ENCODE measurements at regions not wholly inside any gene's neighbourhood (a gene's known extent, or its start where the extent isn't known, plus 50 kb on each side); places are given as distances from the start of the nearest gene placed in this dataset.
"Not testable (repeated sequence)": the region's sequence is repeated elsewhere in the genome, so short reads cannot be mapped to it uniquely, and the experiment has no call there.

DNA sequence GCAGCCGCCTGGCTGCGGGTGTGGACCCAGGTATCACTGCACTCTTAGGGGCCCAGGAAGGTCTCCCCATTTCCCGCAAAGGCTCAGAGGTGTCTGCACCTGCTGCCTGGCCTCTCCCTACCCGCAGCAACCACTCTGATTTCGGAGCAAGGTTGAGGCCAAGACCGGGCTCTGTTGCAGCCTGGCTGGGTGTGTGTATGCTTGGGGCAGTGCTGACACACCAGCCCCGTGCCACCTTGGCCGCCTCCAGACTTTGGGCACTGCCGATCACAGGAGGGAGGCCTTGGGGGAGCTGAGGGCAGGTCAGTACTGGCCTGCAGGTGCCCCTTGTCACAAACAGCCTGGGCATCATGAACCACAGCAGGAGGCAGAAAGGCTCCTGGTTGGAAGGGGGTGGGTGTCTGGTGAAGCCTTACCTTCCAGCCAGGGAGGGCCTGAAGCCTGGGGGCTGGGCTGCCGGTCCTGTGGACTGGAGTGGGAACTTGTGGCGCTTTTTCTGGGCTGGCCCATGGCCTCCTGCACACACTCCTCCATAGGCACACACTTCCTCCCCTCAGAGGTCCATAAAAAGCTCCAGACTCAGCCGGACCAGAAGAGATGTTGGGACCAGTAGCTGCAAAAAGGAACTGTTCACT lies 519.5 kb downstream of the RWDD3 start:
- no peak for DNase-seq

DNA sequence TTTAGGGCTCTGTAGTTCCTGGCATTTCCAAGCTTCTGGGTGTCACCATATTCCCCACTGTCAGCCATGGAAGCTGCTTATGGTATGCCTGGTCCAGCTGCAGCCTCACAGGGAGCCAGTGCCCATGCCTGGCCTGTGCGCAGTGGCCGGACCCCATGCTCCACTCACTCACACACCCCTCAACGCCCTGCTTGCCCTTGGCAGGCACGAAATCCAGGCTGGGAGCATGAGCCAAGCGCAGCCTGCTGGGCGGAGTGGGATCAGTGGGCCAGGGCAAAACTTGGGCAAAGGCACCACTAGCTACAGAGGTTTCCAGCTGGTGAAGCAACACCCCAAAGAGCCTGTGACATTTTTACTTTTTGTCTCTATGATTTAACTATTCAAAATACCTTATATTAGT lies 520.4 kb downstream of the RWDD3 start:
- no peak for DNase-seq

DNA sequence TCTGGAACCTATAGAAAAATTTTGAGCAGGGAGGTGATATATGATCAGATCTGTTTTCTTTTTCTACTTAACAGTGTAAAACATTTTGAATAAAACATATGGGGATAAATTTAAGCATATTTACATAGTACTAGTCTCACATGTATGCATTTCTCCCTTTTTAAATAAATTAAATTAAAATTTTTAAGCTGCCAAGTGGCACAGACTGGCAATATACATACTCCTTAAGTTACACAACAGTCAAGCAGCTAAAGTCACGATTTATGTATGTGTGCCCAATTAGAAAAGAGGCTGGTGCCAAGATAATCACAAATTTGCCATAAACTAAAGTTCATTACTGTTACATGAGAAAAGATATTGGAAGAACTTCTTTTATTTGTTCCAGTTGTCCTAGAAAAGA lies 532.0 kb downstream of the RWDD3 start:
- DNase-seq = no peak

DNA sequence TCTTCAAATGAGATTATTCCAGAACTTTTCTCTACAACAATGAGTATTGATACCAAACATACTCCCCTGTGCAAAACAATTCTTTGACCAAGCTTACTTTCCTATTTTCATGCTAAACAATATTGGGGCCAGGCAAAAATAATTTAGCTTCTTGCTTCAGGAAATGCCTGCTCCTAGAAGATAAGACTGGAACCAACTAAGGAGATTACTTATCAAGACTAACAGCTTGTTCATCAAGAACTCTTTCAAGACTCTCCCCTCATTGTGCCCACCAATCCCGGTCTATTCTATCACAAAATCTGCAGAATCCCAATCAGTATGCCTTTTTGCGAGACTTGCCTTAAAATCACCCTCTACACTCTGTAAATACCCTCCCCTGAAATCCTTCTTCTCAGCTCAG lies 536.6 kb downstream of the RWDD3 start:
- no peak for DNase-seq

DNA sequence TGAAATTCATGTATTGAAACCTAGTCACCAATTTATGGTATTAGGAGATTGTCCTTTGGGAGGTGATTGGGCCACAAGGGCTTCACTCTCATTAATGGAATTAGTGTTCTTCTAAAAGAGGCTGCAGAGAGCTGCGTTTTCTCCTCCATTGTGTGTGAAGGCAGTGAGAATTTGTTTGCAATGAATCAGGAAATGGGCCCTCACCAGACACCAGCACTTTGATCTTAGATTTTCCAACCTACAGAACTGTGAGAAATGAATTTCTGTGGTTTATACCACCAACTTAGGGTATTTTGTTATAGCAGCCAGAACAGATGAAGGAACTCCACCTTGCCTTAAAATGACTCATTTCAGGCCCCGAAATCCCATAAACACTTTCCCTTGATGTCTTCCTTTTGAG lies 544.2 kb downstream of the RWDD3 start:
- DNase-seq = no peak

DNA sequence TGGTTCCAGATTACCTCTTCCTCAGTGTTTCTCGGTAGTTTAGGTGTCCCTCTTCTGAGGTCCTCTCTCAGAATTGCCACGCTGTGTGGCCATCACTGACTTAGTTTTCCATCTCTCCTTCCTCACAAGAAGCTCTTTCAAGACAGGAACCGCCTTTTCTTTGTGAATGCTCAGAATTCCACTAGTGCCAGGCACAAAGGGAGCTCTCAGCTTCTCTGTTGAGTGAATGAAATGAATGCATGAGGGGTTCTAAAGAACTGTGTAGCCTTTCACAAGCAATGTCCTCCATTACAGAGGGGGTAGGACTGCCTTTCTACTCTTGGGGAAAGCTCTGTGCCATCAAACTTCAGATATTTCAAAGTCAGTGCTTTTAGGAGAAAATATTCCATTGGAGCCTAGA lies 546.8 kb downstream of the RWDD3 start:
- DNase-seq = no peak

DNA sequence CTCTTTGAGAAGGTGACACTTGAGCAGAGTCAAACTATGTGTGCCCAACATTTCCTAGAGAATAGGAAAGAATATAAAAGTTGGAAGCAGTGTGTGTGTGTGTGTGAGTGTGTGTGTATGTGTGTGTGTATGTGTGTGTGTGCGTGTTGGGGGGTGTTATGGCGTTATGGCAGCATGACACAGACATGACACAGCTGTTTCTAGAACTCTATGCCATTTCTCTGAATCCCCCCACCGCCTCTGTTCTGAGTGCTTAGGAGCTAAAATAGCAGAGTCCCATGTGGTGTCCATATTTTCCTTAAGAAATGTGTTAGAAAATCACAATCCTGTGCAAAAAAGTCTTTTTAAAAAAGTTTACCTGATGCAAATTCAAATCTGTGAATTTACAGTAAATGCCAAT lies 556.1 kb downstream of the RWDD3 start:
- DNase-seq = no peak

DNA sequence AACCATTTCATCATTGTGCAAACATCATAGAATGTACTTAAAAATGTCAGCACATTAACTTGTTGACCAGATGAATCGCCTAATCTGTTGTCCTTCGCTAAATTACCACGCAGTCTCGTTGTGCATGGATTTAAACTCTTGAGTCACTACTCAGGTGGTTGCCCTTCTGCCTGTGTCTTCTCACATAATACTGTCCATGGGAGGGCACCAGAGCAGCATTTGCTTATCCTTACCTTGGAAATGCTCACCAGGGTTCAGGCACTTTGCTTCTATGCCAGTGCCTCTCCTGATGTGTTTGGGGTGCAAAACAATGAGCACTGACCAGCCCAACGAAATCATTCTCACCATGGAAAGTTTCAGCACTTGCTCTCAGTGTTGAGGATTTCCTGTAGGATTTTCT lies 559.9 kb downstream of the RWDD3 start:
- DNase-seq = no peak

DNA sequence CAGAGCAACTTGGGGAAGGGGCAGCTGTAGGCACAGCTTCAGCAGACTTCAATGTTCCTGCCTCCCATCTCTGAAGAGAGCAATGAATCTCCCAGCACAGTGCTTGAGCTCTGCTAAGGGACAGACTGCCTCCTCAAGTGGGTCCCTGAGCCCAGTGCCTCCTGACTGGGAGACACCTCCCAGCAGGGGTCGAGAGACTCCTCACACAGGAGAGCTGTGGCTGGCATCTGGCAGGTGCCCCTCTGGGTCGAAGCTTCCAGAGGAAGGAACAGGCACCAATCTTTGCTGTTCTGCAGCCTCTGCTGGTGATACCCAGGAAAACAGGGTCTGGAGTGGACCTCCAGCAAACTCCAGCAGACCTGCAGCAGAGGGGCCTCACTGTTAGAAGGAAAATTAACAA lies 563.8 kb downstream of the RWDD3 start:
- not testable (repeated sequence) for DNase-seq

DNA sequence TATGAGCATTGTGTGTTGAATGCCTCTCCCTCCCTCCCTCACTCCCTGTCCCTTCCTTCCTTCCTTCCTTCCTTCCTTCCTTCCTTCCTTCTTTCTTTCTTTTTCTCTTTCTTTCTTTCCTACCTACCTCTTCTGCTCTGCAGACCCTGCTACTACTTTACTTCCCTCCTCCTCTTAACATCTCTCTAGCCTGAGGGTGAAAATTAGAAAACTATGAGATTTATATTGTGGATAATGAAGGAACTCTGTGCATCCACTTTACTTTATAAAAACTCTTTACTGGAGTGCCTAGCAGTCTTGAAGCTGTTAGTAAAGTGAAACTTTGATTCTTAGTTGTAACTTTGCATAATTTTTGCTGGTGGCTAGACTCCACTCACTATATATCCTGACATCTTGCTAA lies 572.2 kb downstream of the RWDD3 start:
- DNase-seq = no peak

DNA sequence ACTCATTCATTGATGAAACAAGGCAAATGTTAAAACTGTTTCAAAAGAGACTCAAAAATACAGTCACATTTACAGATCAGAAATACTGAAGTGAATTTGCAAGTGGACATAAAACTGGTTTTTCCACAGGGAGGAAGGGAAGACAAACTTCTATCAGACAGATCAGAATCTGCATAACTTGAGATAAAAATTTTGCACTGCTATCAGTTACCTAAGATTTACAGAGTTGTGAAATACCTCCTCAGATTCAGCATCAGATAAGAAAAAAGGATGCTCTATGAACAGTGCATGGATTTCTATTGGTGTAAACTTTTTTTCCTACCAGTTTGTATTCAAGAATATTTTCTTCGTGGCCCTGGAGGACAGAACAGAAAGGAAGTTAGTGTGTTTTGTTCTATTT lies 575.4 kb downstream of the RWDD3 start:
- DNase-seq = no peak

DNA sequence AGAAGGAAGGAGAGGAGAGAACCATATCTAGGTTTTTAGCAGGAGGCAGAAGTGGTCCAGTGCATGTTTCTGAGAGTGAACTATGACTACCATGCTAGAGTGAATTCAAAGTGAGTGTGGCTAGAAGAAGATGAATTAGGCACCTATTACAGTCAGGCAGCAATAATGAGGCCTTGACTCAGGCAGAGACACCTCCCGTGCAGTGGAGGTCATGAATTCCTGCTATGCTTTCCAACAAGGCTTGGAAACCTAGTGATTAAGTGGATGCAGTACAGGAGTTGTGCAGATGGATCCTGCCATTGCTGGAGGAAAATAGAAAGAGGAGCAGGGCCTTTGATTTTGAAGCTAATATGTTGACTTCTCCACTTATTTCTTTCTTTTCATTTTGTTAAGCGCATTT lies 581.5 kb downstream of the RWDD3 start:
- DNase-seq = no peak

DNA sequence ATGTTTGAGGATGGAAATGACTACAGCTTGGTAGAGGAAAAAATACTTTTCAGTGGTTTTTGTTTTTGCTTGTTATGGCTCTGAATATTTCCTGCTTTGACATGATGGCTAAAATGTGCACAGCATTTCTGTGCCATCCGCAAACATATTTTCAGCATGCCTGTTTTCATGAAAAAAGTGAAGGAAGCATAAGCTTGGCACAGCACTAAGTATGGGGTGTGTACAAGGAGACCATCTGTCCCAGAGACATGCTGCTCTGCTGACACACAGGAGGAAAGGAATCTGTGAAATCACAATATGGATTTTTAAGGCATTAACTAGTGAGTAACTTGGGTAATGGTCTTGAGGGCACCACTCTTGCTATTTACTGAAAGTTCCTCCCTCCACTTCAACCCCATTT lies 595.5 kb downstream of the RWDD3 start:
- DNase-seq = no peak

DNA sequence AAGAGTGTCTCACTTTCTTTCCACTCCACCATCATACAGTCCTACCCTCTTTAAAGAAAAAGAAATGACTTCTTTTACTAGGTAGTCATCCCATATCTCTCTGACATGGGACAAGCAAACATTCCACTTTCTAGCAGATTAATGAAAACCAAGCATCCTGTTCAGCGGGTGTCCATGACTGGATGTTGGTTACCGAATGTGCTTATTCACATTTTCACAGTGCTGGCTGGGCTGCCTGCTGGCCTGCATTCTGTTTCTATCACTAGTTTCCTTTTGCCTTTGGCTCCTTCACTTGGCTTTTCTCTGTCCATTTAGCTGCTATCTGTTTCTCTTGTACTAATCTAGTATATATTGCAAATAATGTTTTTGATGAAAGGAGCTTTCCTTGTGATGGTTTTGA lies 598.4 kb downstream of the RWDD3 start:
- no peak for DNase-seq

DNA sequence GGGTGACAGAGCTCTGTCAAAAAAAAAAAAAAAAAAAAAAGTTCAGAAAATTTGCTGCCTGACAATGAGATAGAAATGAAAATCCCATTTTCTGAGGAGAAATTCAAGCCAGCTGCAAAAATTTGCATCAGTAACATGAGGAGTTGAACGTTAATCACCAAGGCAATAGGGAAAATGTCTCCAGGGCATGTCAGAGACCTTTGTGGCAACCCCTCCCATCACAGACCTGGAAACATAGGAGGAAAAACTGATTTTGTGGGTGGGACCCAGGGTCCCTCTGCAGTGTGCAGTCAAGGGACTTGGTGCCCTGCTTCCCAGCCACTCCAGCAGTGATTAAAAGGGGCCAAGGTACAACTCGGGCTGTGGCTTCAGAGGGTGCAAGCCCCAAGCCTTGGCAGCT lies 615.4 kb downstream of the RWDD3 start:
- DNase-seq = no peak

DNA sequence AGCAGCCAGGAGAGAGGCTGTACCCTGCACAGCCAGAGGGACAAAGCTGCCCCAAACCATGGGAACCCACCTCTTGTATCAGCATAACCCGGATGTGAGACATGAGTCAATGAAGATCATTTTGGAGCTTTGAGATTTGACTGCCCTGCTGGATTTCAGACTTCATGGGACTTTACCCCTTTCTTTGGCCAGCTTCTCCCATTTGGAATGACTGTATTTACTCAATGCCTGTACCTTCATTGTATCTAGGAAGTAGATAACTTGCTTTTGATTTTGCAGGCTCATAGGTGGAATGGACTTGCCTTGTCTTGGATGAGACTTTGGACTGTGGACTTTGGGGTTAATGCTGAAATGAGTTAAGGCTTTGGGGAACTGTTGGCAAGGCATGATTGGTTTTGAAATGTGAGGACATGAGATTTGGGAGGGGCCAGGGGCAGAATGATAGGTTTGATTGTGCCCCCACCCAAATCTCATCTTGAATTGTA lies 616.2 kb downstream of the RWDD3 start:
- DNase-seq = no peak

DNA sequence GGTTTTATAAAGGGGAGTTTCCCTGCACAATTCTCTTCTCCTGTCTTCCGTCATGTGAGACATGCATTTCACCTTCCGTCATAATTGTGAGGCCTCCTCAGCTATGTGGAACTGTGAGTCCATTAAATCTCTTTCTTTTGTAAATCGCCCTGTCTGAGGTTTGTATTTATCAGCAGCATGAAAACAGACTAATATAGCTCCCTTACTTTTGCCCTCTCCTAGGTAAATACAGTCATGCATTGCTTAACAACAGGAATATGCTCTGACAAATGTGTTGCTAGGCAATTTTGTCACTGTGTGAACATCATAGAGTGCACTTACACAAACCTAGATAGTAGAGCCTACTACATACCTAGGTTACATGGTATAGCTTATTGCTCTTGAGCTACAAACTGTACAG lies 616.8 kb downstream of the RWDD3 start:
- no peak for DNase-seq

DNA sequence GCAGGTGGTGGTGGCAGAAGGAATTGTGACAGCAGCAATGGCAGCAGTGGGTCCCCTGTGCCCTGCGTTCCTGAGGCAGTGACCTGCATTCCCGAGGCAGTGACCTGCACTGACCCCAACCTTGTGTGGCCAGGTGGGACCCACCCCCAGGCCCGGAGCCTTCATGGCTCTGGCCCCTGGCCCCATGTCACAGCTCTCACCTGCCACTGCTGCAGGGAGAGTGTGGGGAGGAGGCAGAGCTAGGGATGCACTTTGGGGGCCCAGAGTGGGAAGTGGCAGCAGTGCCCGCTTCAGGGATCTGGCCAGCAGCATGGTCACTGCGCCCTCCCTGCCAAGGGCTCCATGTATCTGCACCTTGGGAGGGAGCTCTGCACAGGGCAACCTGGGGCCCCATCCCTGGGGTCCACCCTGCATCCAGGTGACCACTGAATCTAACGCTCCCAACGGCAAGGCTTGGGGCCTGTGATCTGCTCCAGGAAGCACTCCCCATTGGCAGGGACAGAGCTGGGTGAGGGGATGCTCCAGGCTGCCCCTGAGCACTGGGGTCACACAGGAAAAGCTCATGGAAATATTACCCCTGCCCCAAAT lies 618.6 kb downstream of the RWDD3 start:
- no peak for DNase-seq

DNA sequence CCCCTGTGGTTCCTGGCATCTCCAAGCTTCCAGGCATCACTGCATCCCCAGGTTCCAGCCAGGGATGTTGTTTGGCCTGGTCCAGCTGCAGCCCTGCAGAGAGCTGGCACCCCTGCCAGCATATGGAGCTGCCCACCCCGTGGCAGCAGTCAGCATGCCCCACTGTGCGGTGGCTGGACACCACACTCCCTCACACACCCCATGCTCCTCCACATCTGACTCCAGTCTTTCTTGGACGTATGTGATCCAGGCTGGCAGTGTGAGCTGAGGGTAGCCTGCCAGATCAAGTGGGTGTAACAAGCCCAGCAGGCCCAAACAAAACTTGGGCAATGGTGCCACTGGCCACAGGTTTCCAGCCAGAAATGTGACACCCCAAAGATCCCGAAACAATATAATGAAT lies 620.4 kb downstream of the RWDD3 start:
- DNase-seq = no peak

DNA sequence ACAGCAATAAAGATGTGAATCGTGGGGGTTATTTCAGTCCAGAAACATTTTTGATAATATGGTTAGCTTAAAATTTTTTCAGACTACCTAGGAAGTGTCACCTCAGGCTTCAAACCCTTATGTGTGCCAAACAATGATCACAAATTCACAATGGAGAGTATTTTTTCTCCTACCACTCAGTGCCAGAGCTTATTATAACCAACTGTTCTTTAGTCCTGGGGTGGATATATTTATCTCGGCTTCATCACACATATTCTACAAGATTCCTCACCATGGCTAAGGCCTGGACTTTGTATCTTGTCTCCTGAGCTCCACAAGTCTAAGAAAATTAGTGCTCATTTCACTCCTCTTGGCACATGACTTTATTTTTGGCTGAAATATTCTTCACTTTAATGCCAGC lies 629.1 kb downstream of the RWDD3 start:
- no peak for DNase-seq

DNA sequence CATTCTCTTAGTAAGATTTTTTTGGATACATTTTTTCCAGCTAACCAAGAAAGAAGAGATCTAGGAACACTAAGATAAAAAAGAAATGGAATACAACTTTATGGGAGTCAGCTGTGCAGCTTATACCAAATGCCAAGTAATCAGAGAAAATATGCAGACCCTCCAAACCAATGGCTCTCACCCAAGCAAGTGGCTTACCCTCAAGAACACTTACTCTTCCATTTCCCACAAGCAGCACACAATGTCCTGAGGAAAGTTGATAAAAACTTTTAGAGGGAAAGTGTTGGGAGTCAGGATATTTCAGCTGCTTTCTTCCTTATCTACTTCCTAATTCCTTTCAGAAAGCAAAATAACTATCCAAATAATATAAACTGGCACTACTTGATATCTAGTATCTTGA lies 631.8 kb downstream of the RWDD3 start:
- no peak for DNase-seq

DNA sequence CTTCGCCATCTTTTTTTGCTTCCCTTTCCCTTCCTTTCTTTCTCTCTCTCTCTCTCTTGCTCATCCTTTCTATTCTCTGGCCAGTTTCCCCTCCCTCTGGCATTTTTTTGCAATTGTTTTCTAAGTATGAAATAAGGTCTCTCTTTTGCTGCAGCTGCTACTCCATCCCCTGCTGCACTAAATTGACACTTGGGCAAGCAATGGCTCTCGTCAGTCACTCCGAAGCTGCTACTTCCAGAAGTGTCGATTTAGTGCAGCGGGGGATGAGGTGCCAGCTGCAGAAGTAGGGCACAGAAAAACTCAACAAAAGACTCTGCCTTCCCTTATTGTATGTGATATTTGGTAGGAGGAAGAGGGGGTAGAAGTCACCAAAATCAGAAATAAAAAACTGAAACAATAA lies 642.3 kb downstream of the RWDD3 start:
- DNase-seq = no peak

DNA sequence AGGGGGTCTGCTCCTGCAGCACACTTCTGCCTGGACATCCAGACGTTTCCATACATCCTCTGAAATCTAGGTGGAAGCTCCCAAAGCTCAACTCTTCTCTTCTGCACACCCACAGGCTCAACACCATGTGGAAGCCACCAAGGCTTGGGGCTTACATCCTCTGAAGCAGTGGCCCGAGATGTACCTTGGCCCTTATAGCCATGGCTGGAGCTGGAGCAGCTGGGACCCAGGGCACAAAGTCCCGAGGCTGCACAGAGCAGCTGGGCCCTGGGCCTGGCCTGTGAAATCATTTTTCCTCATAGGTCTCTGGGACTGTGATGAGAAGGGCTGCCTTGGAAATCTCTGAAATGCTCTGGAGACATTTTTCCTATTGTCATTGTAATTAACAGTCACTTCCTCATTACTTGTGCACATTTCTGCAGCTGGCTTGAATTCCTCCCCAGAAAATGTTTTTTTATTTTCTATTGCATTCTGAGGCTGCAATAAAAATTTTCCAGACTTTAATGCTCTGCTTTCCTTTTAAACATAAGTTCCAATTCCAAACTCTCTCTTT lies 645.6 kb downstream of the RWDD3 start:
- no peak for DNase-seq
